ENCODE measurements at regions not wholly inside any gene's neighbourhood (a gene's known extent, or its start where the extent isn't known, plus 50 kb on each side); places are given as distances from the start of the nearest gene placed in this dataset.

DNA sequence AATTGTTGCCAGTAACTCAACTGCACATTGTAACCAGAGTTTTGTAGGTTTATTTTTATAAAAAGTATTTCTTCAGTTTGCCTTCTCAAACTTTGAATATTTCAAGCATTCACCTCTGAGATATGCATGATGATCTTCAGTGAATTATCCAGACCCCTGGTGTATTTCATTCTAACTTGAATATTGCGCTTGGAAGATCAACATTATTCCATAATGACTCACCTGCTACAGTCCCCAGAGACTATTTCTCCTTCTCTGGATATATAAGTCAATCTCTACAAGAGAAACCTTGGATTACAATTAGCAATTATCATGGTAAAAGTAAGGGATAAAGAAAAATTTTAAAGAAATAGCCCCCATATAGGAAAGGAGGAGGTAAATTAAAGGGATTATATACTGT, 1041.0 kb downstream of the TLE1 start:
- peak; percentile 35 for DNase-seq (ENCODE audit: low read depth)

DNA sequence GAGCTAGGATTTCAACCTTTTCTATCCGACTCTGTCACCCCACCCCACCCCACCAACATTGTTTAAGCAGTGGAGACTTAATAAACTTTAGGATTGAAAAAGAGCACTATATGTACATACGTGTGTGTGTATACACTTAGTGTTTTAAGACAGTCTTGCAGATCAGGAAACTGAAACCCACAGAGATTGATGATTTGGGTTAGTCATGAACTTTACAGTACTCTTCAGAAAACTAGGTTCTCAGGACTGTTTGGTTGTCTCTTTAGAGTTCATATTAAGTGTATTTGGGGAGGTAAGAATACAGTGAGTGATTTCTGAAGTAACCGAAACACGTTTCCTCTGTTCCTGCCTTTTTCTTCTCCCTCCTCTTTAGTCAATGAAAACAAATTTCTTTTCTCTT, 1043.1 kb downstream of the TLE1 start:
- no peak for DNase-seq (ENCODE audit: low read depth)

DNA sequence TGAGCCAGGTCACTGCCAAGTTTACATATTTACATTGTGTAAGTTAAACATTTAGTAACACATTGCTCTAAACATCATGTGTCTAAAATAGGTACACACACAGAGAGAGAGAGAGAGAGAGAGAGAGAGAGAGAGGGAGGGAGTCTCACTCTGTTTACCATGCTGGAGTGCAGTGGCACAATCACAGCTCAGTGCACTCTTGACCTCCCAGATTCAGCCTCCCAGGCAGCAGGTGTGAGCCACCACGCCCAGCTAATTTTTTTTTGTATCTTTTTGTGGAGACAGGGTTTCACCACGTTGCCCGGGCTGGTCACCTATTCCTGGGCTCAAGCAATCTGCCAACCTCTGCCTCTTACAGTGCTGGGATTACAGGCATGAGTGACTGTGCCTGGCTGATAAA, 1045.3 kb downstream of the TLE1 start:
- no peak for DNase-seq (ENCODE audit: low read depth)

DNA sequence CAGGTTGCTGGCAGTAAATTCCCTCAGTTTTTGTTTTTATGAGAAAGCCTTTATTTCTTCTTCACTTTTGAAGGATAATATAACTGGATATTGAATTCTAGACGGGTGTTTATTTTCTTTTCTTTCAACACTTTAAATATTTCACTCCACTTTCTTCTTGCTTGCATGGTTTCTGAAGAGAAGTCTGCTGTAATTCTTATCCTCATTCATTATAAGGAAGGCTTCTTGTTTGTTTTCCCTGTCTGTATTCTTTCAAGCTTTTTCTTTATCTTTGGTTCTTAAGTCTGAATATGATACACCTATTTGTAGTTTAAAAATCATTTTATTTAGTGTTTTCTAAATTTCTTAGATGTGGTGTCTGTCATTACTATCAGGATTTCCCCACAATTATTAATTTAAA, 1054.3 kb downstream of the TLE1 start:
- DNase-seq (ENCODE audit: low read depth) = no peak

DNA sequence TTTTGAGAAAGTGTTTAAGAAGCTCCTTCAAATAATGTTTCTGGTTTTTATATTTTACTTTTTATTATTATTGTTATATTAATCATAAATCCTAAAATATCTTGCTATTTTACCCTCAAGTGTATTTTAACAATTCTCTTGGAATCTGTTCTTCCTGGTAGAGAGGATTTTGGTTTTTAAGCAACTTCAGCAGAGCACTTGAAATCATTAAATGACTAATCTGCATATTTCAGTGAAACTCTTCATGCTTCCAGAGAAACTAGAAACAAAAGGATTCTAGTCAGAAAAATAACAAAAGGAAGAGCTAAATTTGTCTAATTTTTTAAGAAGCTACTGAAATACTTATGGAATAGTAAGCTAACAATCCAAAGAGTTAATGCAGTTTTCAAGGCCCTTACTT, 1057.3 kb downstream of the TLE1 start:
- DNase-seq (ENCODE audit: low read depth) = no peak

DNA sequence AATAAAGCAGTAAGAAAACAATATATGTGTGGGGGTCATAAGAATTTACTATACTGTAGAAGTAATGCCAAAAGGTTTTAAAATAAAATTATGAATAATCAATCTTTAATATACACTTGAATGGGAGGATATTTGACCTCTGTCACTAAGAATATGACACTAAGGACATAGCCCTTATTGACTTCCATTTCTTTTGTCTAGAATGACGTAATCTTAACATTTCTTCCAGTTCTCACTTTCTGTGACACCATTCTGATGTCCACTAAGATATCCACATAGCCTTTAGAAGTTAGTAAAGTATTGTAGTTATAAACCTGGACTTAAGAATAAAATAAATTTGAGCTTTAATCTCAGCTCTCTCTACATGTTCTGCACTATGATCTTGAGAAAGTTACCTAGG, 1050.7 kb downstream of the TLE4 start:
- no peak for DNase-seq (ENCODE audit: low read depth)

DNA sequence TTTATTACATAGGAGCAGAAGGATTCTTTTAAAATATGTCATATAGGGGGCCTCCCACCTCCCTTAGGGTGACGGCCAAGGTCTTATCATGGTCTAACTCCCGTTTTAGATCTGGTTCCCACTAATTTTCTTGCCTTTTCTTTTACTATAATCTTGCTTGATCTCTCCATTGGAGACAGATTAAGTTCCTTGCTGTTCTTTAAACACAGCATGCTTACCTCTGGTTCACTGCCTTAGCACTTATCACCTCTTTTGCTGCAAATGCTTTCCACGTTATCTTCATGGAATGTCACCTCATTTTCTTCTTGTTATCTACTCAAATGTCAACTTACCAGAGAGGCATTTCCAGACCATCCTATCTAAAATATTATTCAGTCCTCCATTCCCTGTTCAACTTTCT, 1047.6 kb downstream of the TLE4 start:
- DNase-seq (ENCODE audit: low read depth) = no peak

DNA sequence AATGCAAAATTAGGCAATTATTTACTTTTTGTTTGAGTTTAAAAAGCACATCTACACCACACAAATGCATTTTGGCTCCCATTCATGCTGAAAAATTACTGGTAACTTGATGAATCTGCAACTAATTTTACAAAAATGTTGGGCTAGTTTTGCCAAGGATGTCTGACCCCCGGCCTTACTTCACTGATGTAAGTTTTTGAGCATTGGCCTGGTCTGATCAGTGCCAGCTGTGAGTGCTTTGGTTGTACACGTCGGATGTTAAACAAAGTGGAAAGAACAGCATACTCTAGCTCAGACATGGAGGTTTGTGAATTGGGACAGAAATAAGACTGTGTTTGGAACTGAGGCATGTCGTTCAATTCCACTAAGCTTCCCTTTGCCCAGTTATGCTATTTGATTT, 1044.2 kb downstream of the TLE4 start:
- peak; percentile 1 for DNase-seq (ENCODE audit: low read depth)

DNA sequence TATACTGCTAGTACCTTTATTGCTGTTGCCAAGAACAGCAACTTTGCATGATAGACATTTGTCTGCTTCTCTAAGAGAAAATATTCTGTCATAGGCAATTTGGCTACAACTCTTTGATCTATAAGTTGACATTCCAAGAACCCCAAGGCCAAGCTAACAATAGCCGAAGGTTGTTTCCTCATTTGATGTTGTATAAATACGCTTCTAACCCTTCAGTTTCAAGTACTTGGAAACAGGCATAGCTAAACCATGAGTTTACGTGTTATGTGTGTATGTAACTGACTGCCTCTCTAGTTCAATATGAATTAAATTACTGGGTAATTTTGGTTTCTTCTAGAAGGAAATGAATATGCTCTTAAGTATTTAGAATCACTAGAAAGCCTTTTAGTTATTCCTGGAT, 1034.0 kb downstream of the TLE4 start:
- DNase-seq (ENCODE audit: low read depth) = no peak

DNA sequence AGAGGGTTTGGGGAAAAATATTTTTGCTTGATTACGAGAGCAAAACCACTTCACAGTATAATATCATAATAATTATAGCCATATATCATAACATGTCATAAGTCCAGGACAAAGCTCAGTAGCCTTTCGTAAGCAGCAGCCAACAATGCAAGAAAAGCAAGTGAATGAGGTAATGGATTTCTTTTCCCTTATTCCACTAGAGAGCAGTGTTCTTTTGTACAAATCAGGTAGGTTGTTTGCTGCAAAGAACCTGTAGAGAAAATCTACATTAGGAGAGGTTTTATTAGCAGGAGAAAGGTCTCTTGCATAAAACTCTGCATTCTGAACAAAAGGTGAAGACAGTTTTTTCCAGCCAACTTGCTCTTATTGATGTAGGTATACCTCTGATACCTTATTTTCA, 1033.4 kb downstream of the TLE4 start:
- peak; percentile 27 for DNase-seq (ENCODE audit: low read depth)

DNA sequence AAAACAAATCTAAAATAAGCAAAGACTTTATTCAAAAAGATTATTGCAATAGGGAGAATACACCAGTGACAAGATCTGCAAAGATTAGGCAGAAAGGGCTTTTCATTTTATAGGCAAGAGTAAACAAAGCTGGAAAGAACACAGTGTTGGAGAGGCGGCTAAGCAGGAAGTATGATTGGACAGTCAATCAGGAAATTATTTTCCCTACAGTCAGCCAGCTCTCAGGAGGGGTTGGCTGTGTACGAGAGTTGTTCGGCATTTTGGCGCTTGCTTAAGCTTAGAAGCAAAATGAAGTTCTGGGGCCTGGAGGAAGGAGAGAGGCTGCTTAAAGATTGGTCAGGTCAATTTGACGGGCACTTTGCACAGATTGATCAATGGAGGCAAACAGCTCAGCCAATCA, 1030.5 kb downstream of the TLE4 start:
- no peak for DNase-seq (ENCODE audit: low read depth)

DNA sequence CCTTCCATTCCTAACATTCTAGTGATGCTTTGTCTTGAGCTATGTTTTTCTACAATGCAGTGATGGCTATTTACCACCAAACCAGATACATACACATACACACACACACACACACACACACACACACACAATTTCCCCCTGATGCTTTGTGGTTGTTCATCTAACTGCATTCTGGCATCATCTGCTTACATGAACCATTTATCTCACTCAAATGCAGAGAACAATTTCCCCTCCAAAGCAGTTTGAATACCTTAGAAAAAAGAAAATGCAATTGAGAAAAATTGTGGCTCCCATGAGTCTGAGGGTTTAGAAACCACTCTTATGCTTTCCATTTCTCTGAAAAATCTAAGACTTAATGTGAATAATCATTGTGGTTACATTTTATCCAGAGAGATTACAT, 1024.8 kb downstream of the TLE4 start:
- no peak for DNase-seq (ENCODE audit: low read depth)

DNA sequence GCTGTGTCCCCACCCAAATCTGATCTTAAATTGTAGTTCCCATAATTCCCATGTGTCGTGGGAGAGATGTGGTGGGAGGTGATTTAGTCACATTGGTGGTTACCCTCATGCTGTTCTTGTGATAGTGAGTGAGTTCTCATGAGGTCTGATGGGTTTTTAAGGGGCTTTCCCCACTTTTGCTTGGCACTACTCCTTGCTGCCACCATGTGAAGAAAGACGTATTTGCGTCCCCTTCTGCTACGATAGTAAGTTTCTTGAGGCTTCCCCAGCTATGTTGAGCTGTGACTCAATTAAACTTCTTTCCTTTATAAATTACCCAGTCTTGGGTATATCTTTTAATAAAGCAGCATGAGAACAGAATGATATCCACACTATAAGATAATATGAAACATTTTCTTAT, 1023.4 kb downstream of the TLE4 start:
- DNase-seq (ENCODE audit: low read depth) = no peak

DNA sequence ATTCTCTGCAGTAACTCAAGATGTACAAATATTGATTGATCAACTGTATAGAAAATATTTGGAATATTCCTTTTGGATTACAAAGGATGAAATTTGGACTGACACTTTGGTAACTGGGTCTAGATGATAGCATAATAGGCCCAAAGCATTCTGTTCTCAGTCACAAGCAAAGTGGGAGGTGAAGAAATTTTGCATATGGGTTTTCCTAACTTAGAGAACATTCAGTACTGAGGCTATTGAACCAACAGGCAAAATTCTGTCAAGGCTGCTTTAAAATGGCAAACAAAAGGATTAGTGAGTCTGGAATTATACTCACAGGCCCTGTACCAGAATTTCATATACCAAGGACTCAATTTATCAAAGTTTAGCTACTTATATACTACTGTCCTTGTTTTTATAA, 1020.6 kb downstream of the TLE4 start:
- no peak for DNase-seq (ENCODE audit: low read depth)

DNA sequence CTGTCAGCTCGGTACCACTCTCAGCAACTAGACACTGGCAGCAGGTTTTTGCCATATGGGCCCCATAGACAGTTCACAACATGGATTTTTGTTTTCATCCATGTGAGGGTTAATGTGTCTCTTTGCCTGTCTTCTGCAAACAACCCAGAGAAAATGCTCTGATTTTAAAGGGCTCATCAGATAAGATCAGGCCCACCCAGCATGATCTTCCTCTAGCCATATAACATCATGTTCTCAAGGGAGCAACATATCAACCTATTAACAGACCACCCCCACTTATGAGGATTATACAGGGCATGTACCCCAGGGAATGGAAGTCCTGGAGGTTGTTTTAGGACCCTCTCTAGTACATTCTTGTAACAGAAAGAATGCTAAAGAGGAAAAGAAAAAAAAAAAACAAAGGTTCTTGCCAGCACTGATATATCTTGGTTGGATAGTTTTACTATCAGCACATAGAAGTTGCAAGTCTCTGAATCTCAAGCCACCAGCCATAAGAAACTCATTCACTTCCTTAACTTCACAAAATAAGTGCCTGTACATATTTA, 1015.1 kb downstream of the TLE4 start:
- DNase-seq (ENCODE audit: low read depth) = no peak

DNA sequence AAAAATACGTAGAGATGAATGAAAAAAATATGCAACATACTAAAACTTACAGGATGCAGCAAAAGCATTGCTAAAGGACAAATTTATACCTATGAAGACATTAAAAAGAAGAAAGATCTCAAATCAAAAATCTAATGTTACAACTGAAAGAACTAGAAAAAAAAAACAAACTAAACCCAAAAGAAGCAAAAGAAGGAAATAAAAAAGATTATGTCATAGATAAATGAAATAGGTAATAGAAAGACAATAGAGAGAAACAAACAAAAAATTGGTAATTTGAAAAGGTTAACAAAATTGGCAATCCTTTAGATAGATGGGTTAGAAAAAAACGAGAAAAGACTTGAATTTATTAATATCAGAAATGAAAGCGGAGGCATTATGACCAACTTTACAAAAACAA, 1000.2 kb downstream of the TLE4 start:
- no peak for DNase-seq (ENCODE audit: low read depth)

DNA sequence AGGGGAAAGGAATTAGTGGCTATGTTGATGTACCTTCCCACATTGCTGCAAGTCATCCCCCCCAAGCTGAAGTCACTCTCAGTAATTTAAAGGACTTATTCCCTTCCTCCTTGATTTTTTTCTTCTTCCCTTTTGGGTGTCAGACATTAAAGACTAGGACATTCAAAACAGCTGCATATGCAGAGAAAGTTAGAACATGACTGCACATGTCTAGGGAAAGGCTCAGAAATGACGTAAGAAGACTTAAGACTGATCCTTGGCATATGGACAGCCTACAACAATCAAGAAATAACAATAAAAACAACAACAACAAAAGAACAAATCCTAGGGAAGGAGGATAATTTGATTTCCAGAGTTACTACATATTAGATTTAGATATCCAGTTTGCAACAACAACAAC, 997.5 kb downstream of the TLE4 start:
- no peak for DNase-seq (ENCODE audit: low read depth)

DNA sequence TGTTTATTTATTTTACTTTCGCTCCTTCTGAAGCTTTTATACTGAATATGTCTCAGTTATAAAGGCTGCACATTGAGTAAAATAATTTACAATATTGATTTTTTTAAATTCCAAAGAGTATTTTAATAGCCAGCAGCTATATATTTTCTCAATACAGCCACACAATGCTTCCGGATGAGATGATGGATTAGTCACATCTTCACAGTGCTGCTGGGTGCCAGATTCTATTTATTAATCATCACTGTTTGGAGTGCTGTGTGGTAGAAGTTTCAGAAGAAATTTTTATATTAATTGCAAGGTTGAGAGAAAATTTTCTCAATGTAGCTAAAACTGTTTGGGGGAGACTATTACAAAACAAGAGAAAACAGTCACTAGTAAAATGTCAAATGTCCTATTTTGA, 989.8 kb downstream of the TLE4 start:
- no peak for DNase-seq (ENCODE audit: low read depth)

DNA sequence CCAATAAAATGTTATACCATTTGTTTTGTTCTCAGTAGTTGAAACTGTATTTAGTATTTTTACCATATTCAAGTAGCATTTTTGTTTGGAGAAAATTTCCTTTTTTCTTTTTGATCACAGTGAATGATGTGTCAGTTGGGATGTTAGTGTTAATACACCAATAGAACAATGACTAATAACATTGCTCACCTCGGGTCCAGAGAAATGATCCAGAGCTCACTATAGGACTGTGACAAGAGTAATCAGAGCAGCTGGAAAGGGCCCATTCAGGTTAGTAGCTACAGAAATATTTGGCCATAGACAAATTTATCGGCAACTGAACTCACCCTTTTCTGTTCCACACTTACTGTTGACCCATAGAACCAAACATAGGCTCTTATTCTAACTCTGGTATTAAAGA, 989.2 kb downstream of the TLE4 start:
- no peak for DNase-seq (ENCODE audit: low read depth)

DNA sequence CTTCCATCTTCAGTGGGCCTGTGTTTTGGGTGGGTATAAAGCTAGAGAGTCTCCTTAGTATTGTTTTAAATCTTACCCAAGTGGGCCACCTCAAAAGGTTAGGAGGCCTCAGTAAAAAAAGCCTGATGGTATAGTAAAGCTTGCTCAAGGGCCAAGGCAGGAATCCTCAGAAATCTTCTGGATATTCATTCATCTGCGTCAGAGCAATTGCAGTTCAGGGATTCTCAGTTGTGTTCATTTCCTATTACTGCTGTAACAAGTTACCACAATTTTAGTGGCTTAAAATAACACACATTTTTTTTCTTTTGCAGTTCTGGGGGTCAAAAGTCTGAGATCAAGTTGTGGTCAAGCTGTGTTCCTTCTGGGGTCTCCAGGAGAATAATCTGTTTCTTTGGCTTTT, 985.5 kb downstream of the TLE4 start:
- no peak for DNase-seq (ENCODE audit: low read depth)

DNA sequence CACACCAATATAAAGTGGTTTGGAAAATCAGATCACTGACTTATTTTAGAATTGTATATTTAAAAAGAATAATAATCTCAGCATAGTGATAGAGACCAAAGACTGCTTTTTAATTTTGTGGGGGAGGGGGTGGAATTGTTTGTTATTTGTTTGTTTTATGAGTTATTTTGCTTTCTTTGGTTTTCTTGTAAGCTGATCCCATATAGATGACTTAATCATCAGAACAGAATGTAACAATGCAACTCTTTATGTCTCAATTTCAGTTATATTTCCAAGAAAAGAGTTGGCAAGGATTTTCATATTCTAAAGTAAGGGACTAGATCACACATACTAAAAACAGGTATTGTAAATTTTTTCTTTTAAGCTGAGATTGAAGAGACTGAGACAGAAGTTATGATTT, 984.9 kb downstream of the TLE4 start:
- DNase-seq (ENCODE audit: low read depth) = no peak

DNA sequence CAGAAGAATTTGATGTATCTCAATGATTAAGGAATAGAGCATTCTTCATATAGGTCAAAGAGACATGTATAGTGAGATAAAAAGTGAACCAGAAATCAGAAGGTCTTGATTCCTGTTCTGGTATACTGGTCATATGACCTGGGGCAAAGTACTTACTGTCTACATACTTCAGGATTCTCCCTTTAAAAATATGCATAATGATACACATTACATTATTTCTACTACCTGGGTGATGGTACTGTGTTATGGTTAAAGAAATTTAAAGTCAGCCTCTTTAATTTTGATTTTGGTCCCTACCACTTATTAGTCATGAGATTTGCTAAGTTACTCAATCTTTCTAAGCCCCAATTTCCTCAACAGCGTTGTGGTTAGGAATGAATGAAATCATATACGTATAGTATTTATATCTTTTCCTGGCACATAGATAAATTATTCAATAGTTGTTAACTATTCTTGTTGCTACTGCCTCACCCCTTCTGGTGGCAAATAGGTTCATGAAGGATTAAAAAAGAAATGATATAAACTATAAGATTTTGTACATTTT, 984.1 kb downstream of the TLE4 start:
- no peak for DNase-seq (ENCODE audit: low read depth)

DNA sequence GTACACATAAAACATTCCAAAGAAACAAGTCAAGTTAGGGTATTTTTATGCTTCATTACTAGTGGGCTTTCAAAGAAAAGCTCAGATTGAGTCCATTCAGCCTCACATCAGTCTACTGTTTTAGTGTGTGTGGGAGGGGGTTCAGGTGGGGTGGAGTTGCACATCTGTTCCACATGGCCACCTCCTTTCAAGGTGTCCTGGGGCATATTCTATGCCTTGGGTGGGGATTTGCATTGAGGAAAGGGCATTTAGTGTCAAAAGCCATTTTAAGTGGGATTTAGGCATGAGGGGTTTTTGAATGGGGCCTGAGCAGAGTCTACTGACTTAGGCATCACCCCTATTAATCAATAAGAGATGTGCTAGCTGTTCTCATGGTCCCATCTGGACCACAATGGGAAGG, 983.1 kb downstream of the TLE4 start:
- DNase-seq (ENCODE audit: low read depth) = no peak

DNA sequence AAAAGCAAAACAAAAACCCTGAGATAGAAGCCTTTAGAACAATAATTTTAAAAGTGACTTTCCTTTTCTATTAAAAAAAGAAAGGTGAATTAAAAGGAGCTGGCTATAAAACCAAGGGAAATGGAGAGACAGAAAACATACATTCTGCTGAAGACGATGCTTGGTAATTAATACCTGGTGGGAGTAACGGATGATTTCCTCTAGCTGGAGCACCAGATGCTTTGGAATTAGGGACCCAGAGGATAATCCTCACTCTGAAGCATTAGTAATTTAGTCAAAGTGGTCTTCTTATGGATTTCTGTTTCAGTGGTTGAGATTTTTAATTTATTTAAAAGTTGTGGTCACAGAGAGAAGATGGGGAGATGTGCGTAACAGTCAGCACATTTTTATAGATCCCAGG, 982.5 kb downstream of the TLE4 start:
- DNase-seq (ENCODE audit: low read depth) = no peak

DNA sequence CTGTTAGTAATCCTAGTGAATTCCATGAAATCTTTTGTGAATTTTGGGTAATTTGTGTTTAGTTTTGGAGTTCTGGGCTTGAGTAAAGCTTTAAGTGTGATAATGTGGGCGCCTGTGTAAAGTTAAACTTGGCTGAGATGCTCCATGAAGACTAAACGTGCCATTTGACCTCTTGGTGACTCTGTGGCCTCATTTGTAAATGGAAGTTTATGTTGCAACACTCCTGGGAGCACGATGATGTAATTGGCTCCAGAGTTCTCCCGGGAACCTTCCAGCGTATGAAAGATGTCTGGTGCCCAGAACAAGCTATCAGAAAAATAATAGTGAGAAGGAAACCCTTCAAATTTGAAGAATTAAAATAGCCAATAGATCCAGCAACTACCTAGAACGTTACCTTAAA, 981.2 kb downstream of the TLE4 start:
- DNase-seq (ENCODE audit: low read depth) = peak; percentile 2

Measured in RPMI7951 (cell line).